SU-DHL-6 (cell line): ENCODE measurements at regions not wholly inside any gene's neighbourhood (a gene's known extent, or its start where the extent isn't known, plus 50 kb on each side); places are given as distances from the start of the nearest gene placed in this dataset.

Experiments used
- H2AFZ ChIP-seq: fragments of 200-600 bp; sonication (generic); 2 replicates; pipeline ENCODE4 v1.6.1; 2014; ENCODE audit warnings: low read depth, mild to moderate bottlenecking, moderate library complexity, mixed read lengths, antibody characterized with exemption, low read length; ENCODE audit not compliant: severe bottlenecking
- H3F3A ChIP-seq: fragments of 200-600 bp; shearing (Covaris generic); 2 replicates; pipeline ENCODE4 v1.6.0; 2016; ENCODE audit warnings: antibody characterized with exemption, mild to moderate bottlenecking; ENCODE audit not compliant: insufficient read depth
- H3K27ac ChIP-seq: fragments of 200-600 bp; sonication (generic); 2 replicates; pipeline ENCODE4 v1.5.1; 2016; ENCODE audit warnings: low read depth, mild to moderate bottlenecking, low read length, moderate library complexity, mixed read lengths
- H3K27me3 ChIP-seq: fragments of 200-600 bp; sonication (generic), shearing (Covaris generic); 2 replicates; pipeline ENCODE4 v1.6.0; 2014; ENCODE audit warnings: mild to moderate bottlenecking, low read length
- H3K36me3 ChIP-seq: fragments of 200-600 bp; sonication (generic); 2 replicates; pipeline ENCODE4 v1.6.1; 2014; ENCODE audit warnings: mild to moderate bottlenecking, low read length, mixed read lengths
- H3K4me2 ChIP-seq: fragments of 300-600, 200-600 bp; shearing (Covaris generic), sonication (generic); 2 replicates; pipeline ENCODE4 v1.6.0; 2014; ENCODE audit warnings: low read length, low read depth, mild to moderate bottlenecking; ENCODE audit not compliant: poor library complexity, severe bottlenecking
- H3K4me3 ChIP-seq: fragments of 200-600 bp; sonication (generic); 2 replicates; pipeline ENCODE4 v1.5.1; 2014; ENCODE audit warnings: antibody characterized with exemption, low read length, mild to moderate bottlenecking, mixed read lengths; ENCODE audit not compliant: insufficient read depth, poor library complexity, severe bottlenecking
- H3K79me2 ChIP-seq: fragments of 200-600 bp; sonication (generic); 2 replicates; pipeline ENCODE4 v1.6.1; 2014; ENCODE audit warnings: mild to moderate bottlenecking, low read length, moderate library complexity; ENCODE audit not compliant: insufficient read depth
- H3K9ac ChIP-seq: fragments of 200-600 bp; sonication (generic); 2 replicates; pipeline ENCODE4 v1.7.0; 2014; ENCODE audit warnings: mild to moderate bottlenecking, low read length
- H3K9me2 ChIP-seq: fragments of 200-600 bp; sonication (generic); replicated peaks from 2 replicates; pipeline ENCODE4 v1.6.1; 2014; ENCODE audit warnings: low read length; ENCODE audit not compliant: insufficient read depth
- H3K9me3 ChIP-seq: fragments of 200-600 bp; sonication (generic); 2 replicates; pipeline ENCODE4 v1.6.1; 2014; ENCODE audit warnings: low read length, mixed read lengths; ENCODE audit not compliant: insufficient read depth
- H4K20me1 ChIP-seq: fragments of 200-600 bp; sonication (generic); 2 replicates; pipeline ENCODE4 v1.6.1; 2014; ENCODE audit warnings: low read depth, mild to moderate bottlenecking, antibody characterized with exemption, low read length, moderate library complexity, mixed read lengths
- EZH2phosphoT487 ChIP-seq: fragments of 200-600 bp; sonication (generic), shearing (Covaris generic); conservative IDR thresholded peaks from 2 replicates; pipeline ENCODE4 v1.6.1; 2018; ENCODE audit warnings: mild to moderate bottlenecking, antibody characterized with exemption, low read length, moderate library complexity, mixed read lengths
- TF ChIP-seq, protein P1 (sequence below): fragments of 200-600 bp; sonication (generic); IDR thresholded peaks from one replicate; pipeline ENCODE4 v1.5.1; 2017; ENCODE audit warnings: antibody characterized with exemption, mild to moderate bottlenecking, low read length, moderate library complexity; ENCODE audit not compliant: insufficient read depth, poor library complexity, severe bottlenecking

DNA sequence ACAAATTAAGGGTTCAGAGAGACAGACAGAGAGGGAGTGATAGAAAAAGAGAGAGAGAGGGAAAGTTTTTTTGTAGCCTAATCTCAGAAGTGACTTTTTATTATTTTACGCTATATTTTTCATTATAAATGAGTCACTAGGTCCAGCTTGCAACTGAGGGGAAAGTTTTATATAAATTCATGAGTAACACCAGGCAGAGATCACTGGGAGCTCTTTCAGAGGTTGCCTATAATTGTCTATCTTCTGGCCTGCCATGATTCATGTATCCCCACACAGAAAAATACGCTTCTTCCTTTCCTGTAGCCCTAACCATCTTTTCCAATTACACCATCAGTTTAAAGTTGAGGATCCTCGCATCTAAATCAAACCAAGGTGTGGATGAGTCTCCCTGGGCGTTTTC is 467.9 kb downstream of the SLITRK1 start:
- no peaks in the 10 kb centered on the region for H3K27me3 ChIP-seq
- TF ChIP-seq, protein P1, sequence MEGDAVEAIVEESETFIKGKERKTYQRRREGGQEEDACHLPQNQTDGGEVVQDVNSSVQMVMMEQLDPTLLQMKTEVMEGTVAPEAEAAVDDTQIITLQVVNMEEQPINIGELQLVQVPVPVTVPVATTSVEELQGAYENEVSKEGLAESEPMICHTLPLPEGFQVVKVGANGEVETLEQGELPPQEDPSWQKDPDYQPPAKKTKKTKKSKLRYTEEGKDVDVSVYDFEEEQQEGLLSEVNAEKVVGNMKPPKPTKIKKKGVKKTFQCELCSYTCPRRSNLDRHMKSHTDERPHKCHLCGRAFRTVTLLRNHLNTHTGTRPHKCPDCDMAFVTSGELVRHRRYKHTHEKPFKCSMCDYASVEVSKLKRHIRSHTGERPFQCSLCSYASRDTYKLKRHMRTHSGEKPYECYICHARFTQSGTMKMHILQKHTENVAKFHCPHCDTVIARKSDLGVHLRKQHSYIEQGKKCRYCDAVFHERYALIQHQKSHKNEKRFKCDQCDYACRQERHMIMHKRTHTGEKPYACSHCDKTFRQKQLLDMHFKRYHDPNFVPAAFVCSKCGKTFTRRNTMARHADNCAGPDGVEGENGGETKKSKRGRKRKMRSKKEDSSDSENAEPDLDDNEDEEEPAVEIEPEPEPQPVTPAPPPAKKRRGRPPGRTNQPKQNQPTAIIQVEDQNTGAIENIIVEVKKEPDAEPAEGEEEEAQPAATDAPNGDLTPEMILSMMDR = no peak
- TF ChIP-seq EZH2phosphoT487 = no peak

GRCh38 chr13:83386609-83387008 is 495.7 kb downstream of the SLITRK1 start:
- Histone ChIP-seq H3K79me2 (no peaks in the 10 kb centered on the region), H3K36me3 (no peaks in the 10 kb centered on the region), H3F3A (no peaks in the 10 kb centered on the region), H2AFZ (no peak overlapping the region), H3K27me3 (no peaks in the 10 kb centered on the region), H3K9ac (no peak overlapping the region), H3K4me3 (no peak overlapping the region), H4K20me1 (no peaks in the 10 kb centered on the region), H3K9me3 (no peaks in the 10 kb centered on the region), H3K4me2 (no peak overlapping the region), H3K9me2 (no peaks in the 10 kb centered on the region; the same call in 1 of the 2 replicates), H3K27ac (no peak overlapping the region)
- TF ChIP-seq EZH2phosphoT487 = no peak

More for the DNA sequence above, 467.9 kb downstream of the SLITRK1 start:
- no peak overlapping the region for H3K4me3 ChIP-seq
- H3K9ac ChIP-seq = no peak overlapping the region
- H3K36me3 ChIP-seq = no peaks in the 10 kb centered on the region
- no peaks in the 10 kb centered on the region for H3K79me2 ChIP-seq
- no peaks in the 10 kb centered on the region for H4K20me1 ChIP-seq
- H3K9me3 ChIP-seq = no peaks in the 10 kb centered on the region; the same call in 1 of the 2 replicates
- H3K27ac ChIP-seq = no peak overlapping the region
- H3K9me2 ChIP-seq = no peaks in the 10 kb centered on the region
- no peaks in the 10 kb centered on the region for H3F3A ChIP-seq
- H3K4me2 ChIP-seq = no peak overlapping the region
- H2AFZ ChIP-seq = no peak overlapping the region

DNA sequence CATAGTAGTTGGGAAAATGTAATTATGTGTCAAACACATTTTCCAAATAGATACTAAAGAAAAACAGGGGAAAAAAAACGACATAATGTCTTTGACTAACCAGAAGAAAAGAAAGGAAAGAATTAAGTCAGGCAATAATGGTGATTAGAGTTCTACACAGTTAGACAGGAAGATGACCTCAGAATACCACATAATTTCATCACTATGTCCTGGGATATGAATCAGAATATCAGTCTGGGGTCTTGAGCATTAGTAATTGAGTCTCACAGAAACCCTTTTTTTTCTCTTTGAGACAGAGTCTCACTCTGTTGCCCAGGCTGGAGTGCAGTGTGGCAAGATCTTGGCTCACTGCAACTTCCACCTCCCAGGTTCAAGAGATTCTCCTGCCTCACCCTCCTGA is 503.4 kb downstream of the SLITRK1 start:
- Histone ChIP-seq H3K27ac (no peak overlapping the region), H2AFZ (no peak overlapping the region), H3K27me3 (no peaks in the 10 kb centered on the region), H3K9me3 (no peaks in the 10 kb centered on the region), H4K20me1 (no peaks in the 10 kb centered on the region), H3K36me3 (no peaks in the 10 kb centered on the region), H3K9ac (no peak overlapping the region), H3F3A (no peaks in the 10 kb centered on the region), H3K79me2 (no peaks in the 10 kb centered on the region), H3K4me2 (no peak overlapping the region), H3K4me3 (no peak overlapping the region), H3K9me2 (no peaks in the 10 kb centered on the region)
- TF ChIP-seq, protein P1 = no peak
- no peak for TF ChIP-seq EZH2phosphoT487

DNA sequence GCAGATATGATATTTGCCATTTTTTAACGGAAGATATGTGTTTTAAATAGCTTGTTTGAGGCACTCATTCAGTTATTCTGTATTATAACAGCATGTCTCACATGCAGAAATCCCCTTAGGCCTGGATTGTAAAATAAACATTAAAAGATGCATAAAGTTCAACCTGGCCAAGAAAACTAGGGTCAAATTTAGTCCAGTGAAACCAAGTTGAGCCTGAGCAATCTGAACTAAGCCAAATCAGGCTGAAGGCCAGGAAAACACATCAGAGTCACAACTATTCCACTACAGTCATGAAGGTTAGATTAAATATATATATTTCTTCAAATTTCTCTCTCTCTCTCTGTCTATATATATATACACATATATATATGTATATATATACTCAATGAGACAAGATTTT is 504.8 kb downstream of the SLITRK1 start:
- Histone ChIP-seq H3K9ac (no peak overlapping the region), H3K9me3 (no peaks in the 10 kb centered on the region)
- TF ChIP-seq EZH2phosphoT487 = no peak

More for the DNA sequence above, 504.8 kb downstream of the SLITRK1 start:
- H3K27me3 ChIP-seq = no peaks in the 10 kb centered on the region
- no peaks in the 10 kb centered on the region for H3K79me2 ChIP-seq
- no peaks in the 10 kb centered on the region for H4K20me1 ChIP-seq
- no peaks in the 10 kb centered on the region for H3K36me3 ChIP-seq
- H3K4me3 ChIP-seq = no peak overlapping the region
- H2AFZ ChIP-seq = no peak overlapping the region
- no peak overlapping the region for H3K27ac ChIP-seq
- no peaks in the 10 kb centered on the region for H3F3A ChIP-seq
- H3K4me2 ChIP-seq = no peak overlapping the region
- no peaks in the 10 kb centered on the region for H3K9me2 ChIP-seq
